HG02678 (cell line): ENCODE measurements at regions not wholly inside any gene's neighbourhood (a gene's known extent, or its start where the extent isn't known, plus 50 kb on each side); places are given as distances from the start of the nearest gene placed in this dataset.

Experiments used
- ATAC-seq: cut with Tn5 transposase; IDR thresholded peaks from one replicate; pipeline ENCODE4 v1.9.1; 2021; ENCODE audit warnings: mild to moderate bottlenecking, moderate library complexity; ENCODE audit not compliant: unreplicated experiment

- ATAC-seq, result peak; percentile 48
These were observed 55.6 kb downstream of the ZNF281 start for GRCh38 chr1:200354243-200354642.

- ATAC-seq, result no peak
These were observed 56.6 kb downstream of the ZNF281 start for GRCh38 chr1:200353232-200353631.

- ATAC-seq, result peak; percentile 62
These were observed 57.8 kb downstream of the ZNF281 start for GRCh38 chr1:200351826-200352549.

GRCh38 chr1:200351425-200351824 lies 58.4 kb downstream of the ZNF281 start:
- ATAC-seq, result no peak

GRCh38 chr1:200346700-200347099 lies 63.1 kb downstream of the ZNF281 start:
- no peak for ATAC-seq

- no peak for ATAC-seq
These were observed 64.3 kb downstream of the ZNF281 start for GRCh38 chr1:200345520-200345919.

- ATAC-seq, result no peak
These were observed 66.0 kb downstream of the ZNF281 start for GRCh38 chr1:200343874-200344273.

GRCh38 chr1:200342511-200343311 lies 67.1 kb downstream of the ZNF281 start:
- ATAC-seq, result no peak

GRCh38 chr1:200338451-200338850 lies 71.4 kb downstream of the ZNF281 start:
- no peak for ATAC-seq

- peak; percentile 51 for ATAC-seq
These were observed 72.0 kb downstream of the ZNF281 start for GRCh38 chr1:200337831-200338230.

GRCh38 chr1:200337410-200337809 lies 72.4 kb downstream of the ZNF281 start:
- peak; percentile 33 for ATAC-seq

GRCh38 chr1:200336901-200337391 lies 72.9 kb downstream of the ZNF281 start:
- ATAC-seq, result no peak

GRCh38 chr1:200336101-200336845 lies 73.6 kb downstream of the ZNF281 start:
- ATAC-seq, result no peak

- ATAC-seq, result no peak
These were observed 75.1 kb downstream of the ZNF281 start for GRCh38 chr1:200334661-200335256.

- ATAC-seq, result no peak
These were observed 76.5 kb downstream of the ZNF281 start for GRCh38 chr1:200333329-200333728.

GRCh38 chr1:200332716-200333115 lies 77.1 kb downstream of the ZNF281 start:
- no peak for ATAC-seq

- no peak for ATAC-seq
These were observed 79.0 kb downstream of the ZNF281 start for GRCh38 chr1:200330741-200331428.

- no peak for ATAC-seq
These were observed 80.5 kb downstream of the ZNF281 start for GRCh38 chr1:200329208-200329882.

- ATAC-seq, result no peak
These were observed 81.5 kb downstream of the ZNF281 start for GRCh38 chr1:200328379-200328778.
